Bronchial epithelial cell (primary cell): ENCODE measurements at regions not wholly inside any gene's neighbourhood (a gene's known extent, or its start where the extent isn't known, plus 50 kb on each side); places are given as distances from the start of the nearest gene placed in this dataset.
"Not testable (repeated sequence)": the region's sequence is repeated elsewhere in the genome, so short reads cannot be mapped to it uniquely, and the experiment has no call there.

Experiments
- DNase-seq: peaks from one replicate; pipeline ENCODE4 v3.0.0-alpha.2; 2010; ENCODE audit warnings: low read depth
- FAIRE-seq: peaks from 2 replicates; lab custom pipeline; 2011; peaks lifted over from hg19 to GRCh38; lab: Jason Lieb, UNC
- H3K27me3 ChIP-seq: 2 replicates; pipeline ENCODE4 v1.5.1; 2011; ENCODE audit warnings: low read length; ENCODE audit not compliant: control insufficient read depth, insufficient read depth
- H3K36me3 ChIP-seq: 2 replicates; pipeline ENCODE4 v1.5.1; 2011; ENCODE audit warnings: low read length; ENCODE audit not compliant: control insufficient read depth, insufficient read depth
- H3K4me3 ChIP-seq: 2 replicates; pipeline ENCODE4 v1.5.1; 2011; ENCODE audit warnings: mild to moderate bottlenecking, low read depth, low read length, control low read depth
- TF ChIP-seq, protein P1 (sequence below): IDR thresholded peaks from 2 replicates; pipeline ENCODE4 v1.5.1; 2011; ENCODE audit warnings: mild to moderate bottlenecking, moderate library complexity, low read length, control low read depth, inconsistent platforms; ENCODE audit not compliant: insufficient read depth, severe bottlenecking

GRCh38 chr15:44879066-44879465 lies 77.4 kb upstream of the TERB2 start:
- FAIRE-seq (no peak), DNase-seq (no peak)
- Histone ChIP-seq H3K27me3 (no peaks in the 10 kb centered on the region), H3K36me3 (no peaks in the 10 kb centered on the region), H3K4me3 (no peak overlapping the region)
- TF ChIP-seq, protein P1, sequence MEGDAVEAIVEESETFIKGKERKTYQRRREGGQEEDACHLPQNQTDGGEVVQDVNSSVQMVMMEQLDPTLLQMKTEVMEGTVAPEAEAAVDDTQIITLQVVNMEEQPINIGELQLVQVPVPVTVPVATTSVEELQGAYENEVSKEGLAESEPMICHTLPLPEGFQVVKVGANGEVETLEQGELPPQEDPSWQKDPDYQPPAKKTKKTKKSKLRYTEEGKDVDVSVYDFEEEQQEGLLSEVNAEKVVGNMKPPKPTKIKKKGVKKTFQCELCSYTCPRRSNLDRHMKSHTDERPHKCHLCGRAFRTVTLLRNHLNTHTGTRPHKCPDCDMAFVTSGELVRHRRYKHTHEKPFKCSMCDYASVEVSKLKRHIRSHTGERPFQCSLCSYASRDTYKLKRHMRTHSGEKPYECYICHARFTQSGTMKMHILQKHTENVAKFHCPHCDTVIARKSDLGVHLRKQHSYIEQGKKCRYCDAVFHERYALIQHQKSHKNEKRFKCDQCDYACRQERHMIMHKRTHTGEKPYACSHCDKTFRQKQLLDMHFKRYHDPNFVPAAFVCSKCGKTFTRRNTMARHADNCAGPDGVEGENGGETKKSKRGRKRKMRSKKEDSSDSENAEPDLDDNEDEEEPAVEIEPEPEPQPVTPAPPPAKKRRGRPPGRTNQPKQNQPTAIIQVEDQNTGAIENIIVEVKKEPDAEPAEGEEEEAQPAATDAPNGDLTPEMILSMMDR, result no peak

GRCh38 chr15:44882499-44882968 lies 74.0 kb upstream of the TERB2 start:
- DNase-seq (peak; percentile 78), FAIRE-seq (no peak)
- H3K27me3 ChIP-seq, result no peaks in the 10 kb centered on the region
- TF ChIP-seq, protein P1, result no peak
- H3K36me3 ChIP-seq, result no peaks in the 10 kb centered on the region
- no peak overlapping the region for H3K4me3 ChIP-seq

DNA sequence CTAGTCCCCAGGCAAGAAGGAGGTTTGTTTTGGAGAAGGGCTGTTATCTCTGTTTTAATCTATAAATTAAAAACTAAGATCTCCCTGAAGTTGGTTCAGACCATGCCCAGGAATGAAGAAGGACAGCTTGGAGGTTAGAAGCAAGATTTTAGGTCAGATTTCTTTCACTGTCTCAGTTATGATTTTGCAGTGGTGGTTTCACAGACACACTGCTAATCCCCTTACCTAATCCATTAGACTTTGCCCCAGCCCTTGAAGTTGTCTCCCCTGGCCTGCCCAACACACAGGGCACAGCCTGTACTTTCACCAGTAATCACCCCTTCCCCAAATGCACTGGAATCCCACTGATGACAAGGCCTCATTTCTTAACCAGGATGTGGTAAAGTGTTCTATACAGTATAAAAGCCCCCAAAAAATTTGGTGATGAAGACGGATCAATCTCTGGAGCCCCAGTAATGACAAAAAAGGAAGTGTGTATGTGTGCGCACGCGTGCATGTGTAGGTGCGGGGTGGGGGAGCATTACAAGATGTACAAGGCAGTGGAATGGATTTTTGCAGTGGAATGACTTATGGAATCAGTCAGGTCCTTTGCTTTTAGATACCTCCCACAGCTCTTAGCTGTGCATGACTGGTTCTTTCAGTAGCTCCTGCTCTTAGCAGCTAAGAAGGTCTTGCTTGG lies 73.1 kb upstream of the TERB2 start:
- no peaks in the 10 kb centered on the region for H3K36me3 ChIP-seq
- TF ChIP-seq, protein P1, result no peak
- no peak overlapping the region for H3K4me3 ChIP-seq
- FAIRE-seq (no peak), DNase-seq (no peak)
- H3K27me3 ChIP-seq, result no peaks in the 10 kb centered on the region

GRCh38 chr15:44898890-44899651 lies 57.4 kb upstream of the TERB2 start:
- not testable (repeated sequence) for H3K36me3 ChIP-seq, H3K27me3 ChIP-seq, H3K4me3 ChIP-seq
- peak; percentile 97 for FAIRE-seq
- DNase-seq, result peak; percentile 75

DNA sequence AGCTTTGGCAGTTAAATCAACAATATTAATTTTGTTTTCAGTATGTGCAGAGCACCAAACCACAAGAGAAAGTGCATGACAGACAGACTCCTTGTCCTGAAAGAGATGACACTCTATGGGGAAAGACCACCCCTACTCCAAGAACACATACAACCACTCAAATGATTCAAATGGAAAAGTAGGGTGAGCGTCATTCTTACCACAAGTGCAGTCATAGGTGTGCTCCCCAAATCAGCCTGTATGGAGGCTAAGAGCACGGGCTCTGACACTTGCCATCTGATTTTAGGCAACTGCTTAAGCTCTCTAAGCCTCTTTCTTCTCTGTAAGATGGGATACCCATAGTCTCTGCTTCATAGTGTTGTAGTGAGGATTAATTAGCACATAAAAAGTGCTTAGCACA lies 56.7 kb upstream of the TERB2 start:
- FAIRE-seq, DNase-seq, H3K27me3 ChIP-seq: not testable (repeated sequence)

GRCh38 chr15:44900796-44901195 lies 55.7 kb upstream of the TERB2 start:
- H3K4me3 ChIP-seq, H3K36me3 ChIP-seq, H3K27me3 ChIP-seq, DNase-seq, FAIRE-seq: not testable (repeated sequence)

More for the DNA sequence above, 56.7 kb upstream of the TERB2 start:
- H3K4me3 ChIP-seq, H3K36me3 ChIP-seq: not testable (repeated sequence)

- not testable (repeated sequence) for H3K4me3 ChIP-seq, FAIRE-seq, H3K36me3 ChIP-seq, H3K27me3 ChIP-seq, DNase-seq
These were observed 53.2 kb upstream of the TERB2 start for GRCh38 chr15:44903281-44903680.

GRCh38 chr15:44904651-44905340 lies 51.7 kb upstream of the TERB2 start:
- peak; percentile 54 for DNase-seq
- H3K27me3 ChIP-seq, H3K4me3 ChIP-seq, H3K36me3 ChIP-seq: not testable (repeated sequence)
- peak; percentile 58 for FAIRE-seq
